Bronchial epithelial cell (primary cell): ENCODE measurements at regions not wholly inside any gene's neighbourhood (a gene's known extent, or its start where the extent isn't known, plus 50 kb on each side); places are given as distances from the start of the nearest gene placed in this dataset.

ENCODE experiments used
- DNase-seq: peaks from one replicate; pipeline ENCODE4 v3.0.0-alpha.2; 2010; ENCODE audit warnings: low read depth
- FAIRE-seq: peaks from 2 replicates; lab custom pipeline; 2011; peaks lifted over from hg19 to GRCh38; lab: Jason Lieb, UNC
- H3K27me3 ChIP-seq: 2 replicates; pipeline ENCODE4 v1.5.1; 2011; ENCODE audit warnings: low read length; ENCODE audit not compliant: control insufficient read depth, insufficient read depth
- H3K36me3 ChIP-seq: 2 replicates; pipeline ENCODE4 v1.5.1; 2011; ENCODE audit warnings: low read length; ENCODE audit not compliant: control insufficient read depth, insufficient read depth
- H3K4me3 ChIP-seq: 2 replicates; pipeline ENCODE4 v1.5.1; 2011; ENCODE audit warnings: mild to moderate bottlenecking, low read depth, low read length, control low read depth
- CTCF ChIP-seq: IDR thresholded peaks from 2 replicates; pipeline ENCODE4 v1.5.1; 2011; ENCODE audit warnings: mild to moderate bottlenecking, moderate library complexity, low read length, control low read depth, inconsistent platforms; ENCODE audit not compliant: insufficient read depth, severe bottlenecking

GRCh38 chr3:181909241-181909640 is 197.5 kb downstream of the SOX2 start:
- no peaks in the 10 kb centered on the region for H3K27me3 ChIP-seq
- no peak for TF ChIP-seq CTCF
- H3K36me3 ChIP-seq = no peaks in the 10 kb centered on the region
- no peak for FAIRE-seq
- no peak for DNase-seq
- no peak overlapping the region for H3K4me3 ChIP-seq

- TF ChIP-seq CTCF = no peak
- no peak for DNase-seq
- no peak overlapping the region for H3K4me3 ChIP-seq
- H3K36me3 ChIP-seq = no peaks in the 10 kb centered on the region
- H3K27me3 ChIP-seq = no peaks in the 10 kb centered on the region
- no peak for FAIRE-seq
Measured at GRCh38 chr3:181912384-181912783, 200.7 kb downstream of the SOX2 start.

GRCh38 chr3:181913254-181913653 is 201.5 kb downstream of the SOX2 start:
- no peaks in the 10 kb centered on the region for H3K27me3 ChIP-seq
- no peaks in the 10 kb centered on the region for H3K36me3 ChIP-seq
- no peak for FAIRE-seq
- no peak for TF ChIP-seq CTCF
- DNase-seq = peak; percentile 93
- H3K4me3 ChIP-seq = no peak overlapping the region

GRCh38 chr3:181915551-181915950 is 203.8 kb downstream of the SOX2 start:
- H3K36me3 ChIP-seq = no peaks in the 10 kb centered on the region
- no peaks in the 10 kb centered on the region for H3K27me3 ChIP-seq
- FAIRE-seq = no peak
- DNase-seq = peak; percentile 73
- no peak overlapping the region for H3K4me3 ChIP-seq
- TF ChIP-seq CTCF = no peak

- no peak overlapping the region for H3K4me3 ChIP-seq
- H3K36me3 ChIP-seq = no peaks in the 10 kb centered on the region
- no peak for FAIRE-seq
- DNase-seq = no peak
- no peaks in the 10 kb centered on the region for H3K27me3 ChIP-seq
- TF ChIP-seq CTCF = no peak
Measured at GRCh38 chr3:181916013-181916412, 204.3 kb downstream of the SOX2 start.

- no peak for TF ChIP-seq CTCF
- DNase-seq (peak; percentile 23), FAIRE-seq (no peak)
- no peaks in the 10 kb centered on the region for H3K36me3 ChIP-seq
- no peaks in the 10 kb centered on the region for H3K27me3 ChIP-seq
- H3K4me3 ChIP-seq = no peak overlapping the region
Measured at GRCh38 chr3:181917027-181917426, 205.3 kb downstream of the SOX2 start.
